ENCODE measurements at regions not wholly inside any gene's neighbourhood (a gene's known extent, or its start where the extent isn't known, plus 50 kb on each side); places are given as distances from the start of the nearest gene placed in this dataset.

DNA sequence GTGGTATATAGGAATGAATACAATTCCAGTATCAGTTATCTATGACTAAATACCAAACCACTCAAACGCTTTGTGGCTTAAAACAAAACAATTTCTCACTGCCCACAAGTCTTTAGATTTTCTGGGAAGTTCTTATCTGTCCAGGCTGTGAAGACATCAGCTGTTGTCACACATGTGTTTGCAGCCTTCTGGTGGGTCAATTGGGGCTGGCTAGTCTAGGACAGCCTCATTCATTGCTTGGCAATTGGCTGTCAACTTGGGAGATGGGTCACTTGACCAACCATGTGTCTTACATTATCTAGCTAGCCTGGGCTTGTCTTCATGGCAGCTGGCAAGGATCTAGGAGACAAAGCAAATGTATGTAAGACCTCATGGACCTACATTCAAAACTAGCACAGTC is 53.8 kb upstream of the PAPPA start:
- H4K5ac ChIP-seq (ENCODE audit: insufficient read length, low read depth, low read length) = no peak overlapping the region
- H3K27me3 ChIP-seq (ENCODE audit: insufficient read depth, low read length) = no peaks in the 10 kb centered on the region
- H3K36me3 Mint-ChIP-seq (ENCODE audit: insufficient read depth in 1 of 3, low read depth in 3 of 3) = no peaks in the 10 kb centered on the region
- no peak overlapping the region for H3K4me3 Mint-ChIP-seq
- H3K18ac ChIP-seq (ENCODE audit: insufficient read length, low read depth, low read length) = no peak overlapping the region
- no peak overlapping the region for H3K27ac Mint-ChIP-seq
- H3K9ac ChIP-seq (ENCODE audit: extremely low read depth, insufficient read length, low read length) = no peak overlapping the region
- peaks cover 8 to 9% of the 10 kb centered on the region in 2 experiments for H3K4me1 Mint-ChIP-seq
- no peaks in the 10 kb centered on the region for H3K9me3 Mint-ChIP-seq
- H4K20me1 ChIP-seq (ENCODE audit: control insufficient read depth, insufficient read depth, insufficient read length) = no peaks in the 10 kb centered on the region
- H4K8ac ChIP-seq (replicated peaks; ENCODE audit: insufficient read length, low read depth, low read length) = no peak overlapping the region
- H3K23me2 ChIP-seq (ENCODE audit: insufficient read length, low read depth, low read length, poor library complexity, severe bottlenecking) = no peaks in the 10 kb centered on the region
- H3K27ac ChIP-seq (ENCODE audit: insufficient read length, low read depth, low read length) = no peak overlapping the region
- TF ChIP-seq, protein P1, sequence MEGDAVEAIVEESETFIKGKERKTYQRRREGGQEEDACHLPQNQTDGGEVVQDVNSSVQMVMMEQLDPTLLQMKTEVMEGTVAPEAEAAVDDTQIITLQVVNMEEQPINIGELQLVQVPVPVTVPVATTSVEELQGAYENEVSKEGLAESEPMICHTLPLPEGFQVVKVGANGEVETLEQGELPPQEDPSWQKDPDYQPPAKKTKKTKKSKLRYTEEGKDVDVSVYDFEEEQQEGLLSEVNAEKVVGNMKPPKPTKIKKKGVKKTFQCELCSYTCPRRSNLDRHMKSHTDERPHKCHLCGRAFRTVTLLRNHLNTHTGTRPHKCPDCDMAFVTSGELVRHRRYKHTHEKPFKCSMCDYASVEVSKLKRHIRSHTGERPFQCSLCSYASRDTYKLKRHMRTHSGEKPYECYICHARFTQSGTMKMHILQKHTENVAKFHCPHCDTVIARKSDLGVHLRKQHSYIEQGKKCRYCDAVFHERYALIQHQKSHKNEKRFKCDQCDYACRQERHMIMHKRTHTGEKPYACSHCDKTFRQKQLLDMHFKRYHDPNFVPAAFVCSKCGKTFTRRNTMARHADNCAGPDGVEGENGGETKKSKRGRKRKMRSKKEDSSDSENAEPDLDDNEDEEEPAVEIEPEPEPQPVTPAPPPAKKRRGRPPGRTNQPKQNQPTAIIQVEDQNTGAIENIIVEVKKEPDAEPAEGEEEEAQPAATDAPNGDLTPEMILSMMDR (conservative IDR thresholded peaks at IDR 0.05) = no peak
- H3K56ac ChIP-seq (ENCODE audit: insufficient read length, low read depth, low read length) = no peak overlapping the region
- H4K91ac ChIP-seq (ENCODE audit: insufficient read length, low read depth, low read length) = no peak overlapping the region
- no CpG with 5 or more reads among the region's 1 CpG for WGBS (ENCODE audit: extremely low coverage, insufficient read length, low lambda C conversion rate)
- H2AK5ac ChIP-seq (ENCODE audit: insufficient read length, low read length) = no peak overlapping the region
- H3K4me1 ChIP-seq (ENCODE audit: insufficient read depth, low read length) = no peaks in the 10 kb centered on the region; the same call in 1 of the 2 replicates
- H3K14ac ChIP-seq (ENCODE audit: insufficient read depth, low read length) = no peak overlapping the region
- no peak for DNase-seq
- no peak overlapping the region for H3K4me2 ChIP-seq (ENCODE audit: insufficient read depth, insufficient read length, low read length)
- H3K27me3 Mint-ChIP-seq (ENCODE audit: low read depth) = no peaks in the 10 kb centered on the region; the same call in 1 of the 2 replicates
- no peak overlapping the region for H2BK120ac ChIP-seq (ENCODE audit: low read depth, low read length, poor library complexity, severe bottlenecking)
- no peak overlapping the region for H3K4ac ChIP-seq (ENCODE audit: low read depth, low read length)
- H2AFZ ChIP-seq (ENCODE audit: low read length) = no peak overlapping the region
- no peak overlapping the region for H2BK12ac ChIP-seq (ENCODE audit: insufficient read length, low read depth, low read length)
- no peaks in the 10 kb centered on the region for H3K9me3 ChIP-seq (ENCODE audit: control insufficient read depth, low read depth, low read length)
- H3T11ph ChIP-seq (ENCODE audit: low read length) = no peak overlapping the region
- H2BK15ac ChIP-seq (ENCODE audit: low read depth, low read length) = no peak overlapping the region
- no peaks in the 10 kb centered on the region for H3K79me1 ChIP-seq (ENCODE audit: insufficient read depth, low read depth, low read length, poor library complexity, severe bottlenecking)
- H2BK20ac ChIP-seq (ENCODE audit: low read depth, low read length, poor library complexity, severe bottlenecking) = no peak overlapping the region
- no peak overlapping the region for H2BK5ac ChIP-seq (ENCODE audit: insufficient read length, low read length)
- no peak overlapping the region for H3K23ac ChIP-seq (ENCODE audit: insufficient read length, low read depth, low read length)
- no peaks in the 10 kb centered on the region for H3K79me2 ChIP-seq (ENCODE audit: insufficient read depth, low read length)
